H1 (cell line): ENCODE measurements at regions not wholly inside any gene's neighbourhood (a gene's known extent, or its start where the extent isn't known, plus 50 kb on each side); places are given as distances from the start of the nearest gene placed in this dataset.
"Not testable (repeated sequence)": the region's sequence is repeated elsewhere in the genome, so short reads cannot be mapped to it uniquely, and the experiment has no call there.

Source experiments
- CTCF ChIA-PET: fragments of 300-600 bp; sonication (Branson Sonifier 250); formaldehyde crosslinking; loops from one replicate; lab custom pipeline; 2021; ENCODE audit not compliant: partially characterized antibody; lab: Charles Lee
- POLR2A ChIA-PET: fragments of 300-600 bp; sonication (Branson Sonifier 250); formaldehyde crosslinking; loops from one replicate; lab custom pipeline; 2021; ENCODE audit warnings: inconsistent platforms; ENCODE audit not compliant: partially characterized antibody; lab: Charles Lee
- DNase-seq, 2 experiments: peaks; one replicate each; pipeline versions ENCODE4 v3.0.0 to v3.0.0-alpha.2; 2010 to 2022; ENCODE audit warnings: low spot score in 2 of 2, low read depth in 1 of 2, mixed read lengths in 1 of 2
- FAIRE-seq: peaks from 2 replicates; lab custom pipeline; 2011; peaks lifted over from hg19 to GRCh38; lab: Jason Lieb, UNC
- H2AFZ ChIP-seq: 2 replicates; pipeline ENCODE4 v1.8.1; 2012; ENCODE audit warnings: low read length, inconsistent platforms
- H2AK5ac ChIP-seq: 2 replicates; pipeline ENCODE4 v1.6.1; 2013; ENCODE audit warnings: low read depth, low read length
- H2BK120ac ChIP-seq: replicated peaks from 2 replicates; pipeline ENCODE3; 2013; ENCODE audit warnings: low read depth, low read length, inconsistent platforms
- H2BK12ac ChIP-seq: 2 replicates; pipeline ENCODE4 v1.6.1; 2013; ENCODE audit warnings: low read depth, low read length
- H2BK15ac ChIP-seq: 2 replicates; pipeline ENCODE4 v1.6.1; 2013; ENCODE audit warnings: low read length
- H2BK20ac ChIP-seq: 2 replicates; pipeline ENCODE4 v1.6.1; 2013; ENCODE audit warnings: low read length
- H2BK5ac ChIP-seq: 2 replicates; pipeline ENCODE4 v1.6.1; 2013; ENCODE audit warnings: low read depth, low read length
- H3K14ac ChIP-seq: 2 replicates; pipeline ENCODE4 v1.6.1; 2013; ENCODE audit warnings: inconsistent platforms; ENCODE audit not compliant: insufficient read length
- H3K18ac ChIP-seq: 2 replicates; pipeline ENCODE4 v1.6.1; 2013; ENCODE audit warnings: low read length; ENCODE audit errors: extremely low read depth
- H3K23ac ChIP-seq: 2 replicates; pipeline ENCODE4 v1.6.1; 2013; ENCODE audit warnings: inconsistent platforms; ENCODE audit not compliant: insufficient read length
- H3K23me2 ChIP-seq: 2 replicates; pipeline ENCODE4 v1.6.1; 2013; ENCODE audit warnings: low read depth, low read length
- H3K27ac ChIP-seq: 2 replicates; pipeline ENCODE4 v1.6.1; 2011; ENCODE audit warnings: low read depth, low read length, inconsistent platforms
- H3K27me3 ChIP-seq, 4 experiments: replicated peaks in 1 of 4; 1 replicate in 1 of 4; 2 replicates in 3 of 4; pipeline versions ENCODE4 v1.6.1 to v1.8.1; 2011 to 2013; ENCODE audit warnings: low read length in 3 of 4, mild to moderate bottlenecking in 3 of 4, inconsistent platforms in 2 of 4, mixed read lengths in 2 of 4, moderate library complexity in 1 of 4; ENCODE audit not compliant: control insufficient read depth in 3 of 4, insufficient read depth in 3 of 4; ENCODE audit errors: extremely low read depth in 1 of 4
- H3K36me3 ChIP-seq, 4 experiments: 2 replicates each; pipeline versions ENCODE4 v1.6.1 to v1.8.1; 2011 to 2013; ENCODE audit warnings: mild to moderate bottlenecking in 4 of 4, low read length in 3 of 4, moderate library complexity in 2 of 4, control low read depth in 1 of 4, inconsistent platforms in 1 of 4; ENCODE audit not compliant: insufficient read depth in 4 of 4, control insufficient read depth in 2 of 4
- H3K4ac ChIP-seq: replicated peaks from 2 replicates; pipeline ENCODE3; 2013; ENCODE audit warnings: low read length, low read depth, mixed read lengths, inconsistent platforms; ENCODE audit not compliant: insufficient read length
- H3K4me1 ChIP-seq, 4 experiments: replicated peaks in 1 of 4; 1 replicate in 1 of 4; 2 replicates in 3 of 4; pipeline versions ENCODE4 v1.6.1 to v1.8.1; 2011 to 2013; ENCODE audit warnings: low read length in 3 of 4, inconsistent platforms in 2 of 4, mixed read lengths in 1 of 4; ENCODE audit not compliant: insufficient read depth in 4 of 4, control insufficient read depth in 3 of 4
- H3K4me2 ChIP-seq, 2 experiments: 2 replicates each; pipeline versions ENCODE4 v1.6.1 to v1.8.1; 2011 to 2013; ENCODE audit warnings: low read depth in 2 of 2, low read length in 2 of 2, control low read depth in 1 of 2, inconsistent platforms in 1 of 2, mild to moderate bottlenecking in 1 of 2; ENCODE audit not compliant: insufficient read depth in 1 of 2
- H3K4me3 ChIP-seq, 4 experiments: fragments of 200-600, 300-600 bp in 1 of 4; sonication (generic), shearing (Covaris generic), sonication (Bioruptor Twin) in 1 of 4; 2 replicates each; pipeline versions ENCODE4 v1.5.1 to v1.8.1; 2011 to 2016; ENCODE audit warnings: low read length in 4 of 4, low read depth in 3 of 4, control low read depth in 2 of 4, inconsistent platforms in 2 of 4, mild to moderate bottlenecking in 2 of 4, mixed read lengths in 1 of 4, moderate library complexity in 1 of 4; ENCODE audit not compliant: insufficient read depth in 2 of 4; ENCODE audit errors: extremely low read depth in 1 of 4
- H3K56ac ChIP-seq: replicated peaks from 2 replicates; pipeline ENCODE3; 2013; ENCODE audit warnings: low read depth, mild to moderate bottlenecking, mixed read lengths, low read length, inconsistent platforms; ENCODE audit not compliant: insufficient read length
- H3K79me1 ChIP-seq: 2 replicates; pipeline ENCODE4 v1.6.1; 2013; ENCODE audit warnings: low read depth, low read length, control low read depth
- H3K79me2 ChIP-seq, 2 experiments: 2 replicates each; pipeline versions ENCODE4 v1.6.1 to v1.8.1; 2012 to 2013; ENCODE audit warnings: low read length in 2 of 2, mild to moderate bottlenecking in 2 of 2, inconsistent platforms in 1 of 2; ENCODE audit not compliant: insufficient read depth in 2 of 2, control insufficient read depth in 1 of 2
- H3K9ac ChIP-seq, 4 experiments: replicated peaks in 1 of 4; 1 replicate in 1 of 4; 2 replicates in 3 of 4; pipeline versions ENCODE4 v1.6.1 to v1.8.1; 2011 to 2013; ENCODE audit warnings: low read depth in 3 of 4, low read length in 3 of 4, control low read depth in 2 of 4, mild to moderate bottlenecking in 2 of 4, moderate library complexity in 2 of 4, inconsistent platforms in 1 of 4; ENCODE audit errors: extremely low read depth in 1 of 4
- H3K9me3 ChIP-seq, 2 experiments: 2 replicates each; pipeline versions ENCODE4 v1.6.1 to v1.8.1; 2012 to 2013; ENCODE audit warnings: mild to moderate bottlenecking in 2 of 2, moderate library complexity in 2 of 2, control low read depth in 1 of 2, inconsistent platforms in 1 of 2, low read depth in 1 of 2, low read length in 1 of 2, mixed read lengths in 1 of 2; ENCODE audit not compliant: insufficient read depth in 2 of 2
- H4K20me1 ChIP-seq, 2 experiments: replicated peaks in 1 of 2; 2 replicates each; pipeline versions ENCODE3 to v1.8.1; 2011 to 2013; ENCODE audit warnings: inconsistent platforms in 2 of 2, low read length in 2 of 2, mild to moderate bottlenecking in 1 of 2; ENCODE audit not compliant: insufficient read depth in 2 of 2, control insufficient read depth in 1 of 2
- H4K5ac ChIP-seq: 2 replicates; pipeline ENCODE4 v1.6.1; 2013; ENCODE audit warnings: low read length, low read depth, mixed read lengths, inconsistent platforms; ENCODE audit not compliant: insufficient read length
- H4K8ac ChIP-seq: 2 replicates; pipeline ENCODE4 v1.8.0; 2013; ENCODE audit warnings: mild to moderate bottlenecking, moderate library complexity, low read length, inconsistent platforms; ENCODE audit not compliant: insufficient read depth; ENCODE audit errors: extremely low read depth
- H4K91ac ChIP-seq: replicated peaks from 2 replicates; pipeline ENCODE3; 2013; ENCODE audit warnings: low read length, mixed read lengths, inconsistent platforms; ENCODE audit not compliant: insufficient read length
- WGBS, 2 experiments: shearing (Covaris generic) in 1 of 2; methylation state at CpG; one replicate each; pipeline versions ENCODE4 v1.1.6 to v1.1.7; 2013 to 2015; ENCODE audit warnings: low lambda C conversion rate in 2 of 2, mixed read lengths in 2 of 2, inconsistent platforms in 1 of 2, low coverage in 1 of 2, missing lambda C conversion rate in 1 of 2; ENCODE audit not compliant: insufficient replicate concordance in 2 of 2, insufficient coverage in 1 of 2, insufficient read length in 1 of 2; ENCODE audit errors: extremely low coverage in 1 of 2, missing lambda C conversion rate in 1 of 2; 5-methylcytosine and 5-hydroxymethylcytosine counted together

DNA sequence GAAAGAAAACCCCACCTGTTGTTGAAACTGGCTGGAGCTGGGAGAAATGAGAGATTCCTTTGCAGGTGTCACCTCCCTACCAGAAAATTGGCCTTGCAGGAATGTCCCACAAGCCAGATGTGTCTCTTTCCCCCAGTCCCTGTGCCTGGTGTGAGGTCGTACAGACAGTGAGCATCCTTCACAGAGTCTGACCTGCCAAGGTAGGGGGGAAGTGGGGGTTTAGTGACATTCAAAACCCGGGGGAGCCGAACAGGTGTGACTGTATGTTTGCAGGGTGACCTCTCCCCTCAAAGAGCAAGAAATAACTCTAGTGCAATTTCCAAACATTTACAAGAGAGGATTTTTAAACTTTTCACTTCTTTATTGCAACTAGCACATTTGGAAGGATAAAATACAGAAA, 117.7 kb upstream of the SULF2 start:
- H2BK5ac ChIP-seq, H3K4ac ChIP-seq, H3K9me3 ChIP-seq, H4K91ac ChIP-seq, H3K9ac ChIP-seq, H2BK15ac ChIP-seq, CTCF ChIA-PET, H3K4me3 ChIP-seq, H3K27ac ChIP-seq, H3K23me2 ChIP-seq, H2AK5ac ChIP-seq, H3K27me3 ChIP-seq, H3K56ac ChIP-seq, H3K4me2 ChIP-seq, POLR2A ChIA-PET, H3K14ac ChIP-seq, DNase-seq, H3K23ac ChIP-seq, H3K79me1 ChIP-seq, H3K36me3 ChIP-seq, H4K5ac ChIP-seq, H2BK12ac ChIP-seq, H3K18ac ChIP-seq, H2BK120ac ChIP-seq, H4K8ac ChIP-seq, H2BK20ac ChIP-seq, H3K79me2 ChIP-seq, FAIRE-seq, H2AFZ ChIP-seq, H3K4me1 ChIP-seq, H4K20me1 ChIP-seq: not testable (repeated sequence)
- WGBS, 2 experiments = no CpG with 5 or more reads among the region's 3 CpGs

GRCh38 chr20:47899313-47899712, 114.0 kb upstream of the SULF2 start:
- H3K4me2 ChIP-seq, POLR2A ChIA-PET, H2BK20ac ChIP-seq: not testable (repeated sequence)

More at GRCh38 chr20:47899313-47899712, 114.0 kb upstream of the SULF2 start:
- H4K5ac ChIP-seq, H3K79me1 ChIP-seq, H2BK120ac ChIP-seq, H4K91ac ChIP-seq, H3K23ac ChIP-seq, H3K4me1 ChIP-seq, H2BK15ac ChIP-seq, H3K4ac ChIP-seq, FAIRE-seq, H3K4me3 ChIP-seq, H3K27ac ChIP-seq, H3K18ac ChIP-seq, H3K56ac ChIP-seq, H3K36me3 ChIP-seq, H2BK5ac ChIP-seq, H2BK12ac ChIP-seq, DNase-seq, H2AK5ac ChIP-seq, H3K14ac ChIP-seq, CTCF ChIA-PET, H4K20me1 ChIP-seq, H2AFZ ChIP-seq, H3K79me2 ChIP-seq, H4K8ac ChIP-seq, H3K27me3 ChIP-seq, H3K9ac ChIP-seq, H3K23me2 ChIP-seq, H3K9me3 ChIP-seq: not testable (repeated sequence)
- no CpG with 5 or more reads among the region's 7 CpGs for WGBS, 2 experiments
